ENCODE measurements at regions not wholly inside any gene's neighbourhood (a gene's known extent, or its start where the extent isn't known, plus 50 kb on each side); places are given as distances from the start of the nearest gene placed in this dataset.
A peak's percentile ranks its signal among the peaks of the same experiment; 100 is the strongest.

DNA sequence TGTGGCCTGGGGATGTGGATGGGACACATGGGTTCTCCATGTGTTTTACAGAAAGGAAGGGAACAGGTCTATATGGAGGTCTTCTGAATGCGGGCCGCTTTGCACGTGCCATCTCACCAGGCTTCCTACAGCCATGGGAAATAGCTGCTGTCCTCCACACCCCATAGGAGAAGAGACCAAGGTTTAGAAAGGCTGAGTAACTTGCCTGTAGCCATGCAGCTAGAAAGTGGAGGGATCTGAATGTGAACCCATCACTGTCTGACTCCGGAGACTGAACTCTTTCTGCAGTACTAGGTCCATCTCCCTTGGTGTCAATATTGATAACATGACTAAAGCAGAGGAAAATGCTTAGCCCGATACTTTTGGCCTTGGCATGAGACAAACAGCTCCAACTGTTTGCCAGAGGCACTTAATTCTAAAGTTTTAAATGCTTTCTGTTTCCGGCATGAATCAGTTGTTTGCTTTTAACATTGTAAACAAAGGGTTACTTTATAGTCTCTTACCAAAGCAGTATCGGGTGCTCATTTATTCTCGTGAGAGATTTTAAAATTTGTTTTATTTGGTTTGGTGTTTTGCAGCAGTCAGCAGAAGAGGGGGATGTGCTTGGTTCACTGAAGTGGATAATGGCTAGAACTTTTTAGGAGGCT lies 64.8 kb upstream of the LOXL4 start:
- no peak for DNase-seq (ENCODE audit: low read depth)

DNA sequence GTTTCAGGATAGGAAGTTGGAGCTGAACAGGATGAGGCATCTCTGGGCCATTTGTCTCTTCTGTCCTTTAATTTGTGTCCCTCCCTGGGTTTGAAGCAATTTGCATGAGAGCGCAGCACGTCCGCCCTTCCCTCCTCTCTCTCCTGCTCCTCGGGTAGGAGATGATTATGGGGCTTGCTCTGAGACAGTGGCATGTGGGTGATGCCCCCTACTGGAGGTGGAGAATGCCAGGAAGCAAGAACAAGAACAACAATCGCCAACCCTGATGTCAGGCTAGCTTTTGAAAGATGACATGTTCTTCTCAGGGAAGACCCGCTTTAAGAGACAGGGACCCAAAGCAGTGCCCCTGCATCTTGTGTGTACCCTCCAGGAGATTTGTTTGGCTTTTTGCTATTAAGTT lies 63.9 kb upstream of the LOXL4 start:
- no peak for DNase-seq (ENCODE audit: low read depth)

DNA sequence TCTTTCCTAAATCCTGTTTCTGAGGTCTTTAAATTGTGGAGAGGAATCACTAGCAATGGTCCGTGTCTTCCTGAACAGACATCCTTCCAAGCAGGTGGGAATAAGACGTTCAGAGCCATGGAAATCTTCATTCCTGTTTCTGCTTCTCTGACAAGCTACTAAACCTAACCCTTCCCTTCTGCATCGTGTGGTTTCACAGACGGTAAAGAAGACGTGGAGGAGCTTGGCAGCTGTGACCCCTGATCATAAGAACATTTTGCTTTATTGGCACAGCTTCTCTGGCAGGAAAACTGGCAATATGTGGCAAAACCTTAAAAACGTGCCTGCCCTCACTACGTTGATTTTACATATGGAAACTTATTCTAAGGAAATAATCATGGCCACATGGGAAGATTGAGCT lies 63.0 kb upstream of the LOXL4 start:
- no peak for DNase-seq (ENCODE audit: low read depth)

DNA sequence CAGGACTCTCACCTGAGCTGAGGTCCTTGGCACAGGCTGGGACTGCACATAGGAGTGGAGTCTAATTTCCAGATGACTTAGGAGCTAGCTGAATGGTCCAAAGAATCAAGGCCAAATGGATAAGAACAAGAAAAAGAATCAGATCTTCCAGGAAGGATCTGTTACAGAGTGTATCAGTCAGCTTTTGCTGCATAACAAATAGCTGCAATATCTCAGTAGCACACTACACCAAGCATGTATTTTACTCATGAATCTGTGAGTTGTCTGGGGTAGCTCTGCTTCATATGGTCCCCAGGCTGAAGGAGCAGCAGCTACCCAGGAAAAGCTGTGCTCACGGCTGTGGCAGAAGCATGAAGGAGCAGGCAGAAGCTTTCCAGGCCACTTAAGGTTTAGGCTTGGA lies 60.6 kb upstream of the LOXL4 start:
- no peak for DNase-seq (ENCODE audit: low read depth)

DNA sequence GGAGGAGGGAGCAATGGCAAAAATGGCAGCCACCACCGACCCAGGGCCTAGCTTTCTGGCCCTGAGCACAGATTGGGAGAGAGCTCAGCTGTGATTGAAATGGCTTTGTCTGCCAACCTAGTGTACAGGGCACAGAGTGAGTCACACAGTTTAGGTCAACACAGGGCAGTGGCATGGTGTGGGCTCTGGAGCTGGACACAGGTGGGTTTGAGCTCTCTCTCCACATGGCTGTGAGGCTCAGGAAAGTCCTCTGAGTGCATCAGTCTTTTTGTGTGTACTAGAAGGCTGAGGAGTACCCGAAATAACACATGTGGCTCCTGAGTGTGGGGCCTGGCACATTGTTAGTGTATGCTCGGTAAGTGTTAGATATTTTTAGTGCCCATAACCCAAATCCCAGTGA lies 60.2 kb upstream of the LOXL4 start:
- DNase-seq (ENCODE audit: low read depth) = no peak

DNA sequence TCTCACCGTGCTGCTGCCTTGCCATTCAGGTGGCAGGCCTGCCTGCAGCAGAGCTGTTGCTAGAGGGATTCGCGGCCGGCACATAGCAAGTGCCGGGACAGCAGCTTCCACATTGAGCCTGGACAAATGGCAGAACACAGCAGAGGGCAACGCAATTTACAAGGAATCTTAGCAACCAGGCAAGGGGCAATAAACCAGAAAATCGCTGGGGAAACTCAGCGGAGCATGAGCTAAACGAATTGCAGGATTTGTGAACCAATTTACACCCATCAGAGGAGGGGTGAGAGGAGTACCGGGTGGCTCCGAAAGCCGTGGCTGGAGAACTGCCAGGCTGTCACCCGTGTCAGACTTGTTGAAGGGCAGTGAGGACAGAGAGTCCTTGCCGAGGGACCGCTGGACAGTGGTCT lies 58.6 kb upstream of the LOXL4 start:
- DNase-seq (ENCODE audit: low read depth) = no peak

DNA sequence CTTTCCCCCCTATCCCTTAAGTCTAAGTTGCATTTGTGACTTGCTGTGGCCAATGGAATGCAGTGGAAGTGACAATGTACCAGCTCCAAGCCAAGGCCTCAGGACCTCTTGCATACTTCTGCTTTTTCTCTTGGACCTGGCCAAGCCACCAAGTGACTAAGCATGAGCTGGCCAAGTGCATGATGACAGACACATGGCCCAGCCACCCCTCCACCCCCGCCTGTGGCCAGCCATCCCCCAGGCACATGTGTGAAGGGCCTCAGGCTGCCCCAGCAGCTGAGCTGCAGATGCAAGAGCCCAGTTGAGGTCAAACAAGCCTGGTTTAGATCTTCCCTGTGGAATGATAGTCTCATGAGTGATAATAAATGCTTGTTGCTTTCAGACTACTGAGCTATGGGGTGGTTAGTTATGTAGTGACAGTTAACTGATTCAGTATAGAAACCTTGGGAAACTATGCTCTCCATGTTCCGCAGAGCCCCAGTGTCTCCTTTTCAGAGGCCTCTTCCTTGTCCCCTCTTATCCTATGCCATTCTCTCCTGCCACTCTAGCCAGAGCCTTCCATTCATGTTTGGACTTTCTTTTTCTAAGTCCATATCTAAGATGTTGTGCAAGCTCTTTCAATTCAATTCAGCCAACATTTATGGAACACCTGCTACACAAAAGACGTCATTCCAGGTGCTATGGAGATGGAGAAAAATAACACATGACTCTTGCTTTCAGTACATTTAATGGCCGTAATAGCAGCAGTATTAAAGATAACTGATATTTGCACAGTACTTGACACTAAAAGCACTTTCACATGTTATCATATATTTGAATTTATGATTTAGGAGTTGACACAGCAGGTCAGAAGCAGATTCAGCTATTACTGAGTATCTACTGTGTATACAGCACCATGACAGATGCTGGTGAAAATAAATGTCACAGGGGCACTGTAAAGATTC lies 55.5 kb upstream of the LOXL4 start:
- peak; percentile 92 for DNase-seq (ENCODE audit: low read depth)

DNA sequence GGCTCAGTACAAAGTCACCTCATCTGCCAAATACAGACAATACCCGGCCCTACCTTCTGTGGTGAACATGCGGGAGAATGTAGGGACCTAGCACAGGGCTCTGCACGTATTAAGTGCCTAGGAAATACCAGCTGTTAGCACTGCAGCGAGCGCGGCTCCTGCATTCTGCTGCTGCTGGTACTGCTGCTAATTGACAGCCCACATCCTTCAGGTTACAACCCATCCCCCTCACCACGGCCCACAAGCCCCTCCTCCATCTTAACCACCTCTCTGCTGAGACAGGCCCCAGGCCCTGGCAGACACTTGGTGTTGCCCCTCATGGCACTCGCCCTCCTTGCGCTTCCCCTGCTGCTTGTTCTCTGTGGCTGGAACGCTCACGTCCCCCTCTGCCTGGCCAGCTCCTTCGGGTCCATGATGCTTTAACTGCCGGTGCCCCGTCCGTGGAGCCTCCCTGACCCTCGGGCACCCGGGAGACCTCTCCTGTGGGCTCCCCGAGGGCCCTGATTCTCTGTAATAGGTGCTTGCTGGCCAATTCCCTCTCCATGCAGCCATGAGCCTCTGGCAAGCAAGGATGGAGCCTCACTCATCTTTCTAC lies 53.3 kb upstream of the LOXL4 start:
- no peak for DNase-seq (ENCODE audit: low read depth)

DNA sequence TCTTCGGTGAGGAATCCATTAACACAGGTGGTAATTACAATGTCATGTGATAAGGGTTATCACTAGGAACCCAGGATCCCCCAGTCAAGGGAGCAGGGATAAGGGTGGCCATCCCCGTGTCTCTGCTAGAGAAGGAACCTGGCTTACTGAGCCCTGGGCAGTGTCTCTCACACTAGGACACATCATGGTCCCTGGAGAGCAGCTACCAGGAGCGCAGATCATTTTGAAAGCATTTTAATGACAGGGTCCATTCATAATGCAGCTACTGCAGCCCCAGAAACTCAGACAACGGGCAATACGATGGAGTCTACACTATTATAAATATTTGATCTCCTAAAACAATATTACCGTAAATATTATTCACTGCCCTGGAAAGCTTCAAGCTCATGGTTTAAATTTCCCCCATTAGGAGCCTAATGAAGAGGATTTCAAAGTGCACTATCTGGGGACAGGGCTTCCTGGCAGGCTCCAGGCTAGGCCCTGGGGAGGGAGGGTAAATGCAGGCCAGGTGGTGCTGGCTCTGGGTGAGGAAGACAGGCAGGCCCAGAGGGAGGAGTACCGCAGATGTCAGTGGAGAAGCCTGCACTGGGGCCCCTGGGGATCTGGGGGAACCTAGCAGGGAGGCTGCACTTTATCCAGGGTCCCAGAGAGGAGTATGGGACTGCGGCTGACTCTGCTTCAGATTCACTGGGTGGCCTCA lies 52.6 kb upstream of the LOXL4 start:
- DNase-seq (ENCODE audit: low read depth) = no peak

DNA sequence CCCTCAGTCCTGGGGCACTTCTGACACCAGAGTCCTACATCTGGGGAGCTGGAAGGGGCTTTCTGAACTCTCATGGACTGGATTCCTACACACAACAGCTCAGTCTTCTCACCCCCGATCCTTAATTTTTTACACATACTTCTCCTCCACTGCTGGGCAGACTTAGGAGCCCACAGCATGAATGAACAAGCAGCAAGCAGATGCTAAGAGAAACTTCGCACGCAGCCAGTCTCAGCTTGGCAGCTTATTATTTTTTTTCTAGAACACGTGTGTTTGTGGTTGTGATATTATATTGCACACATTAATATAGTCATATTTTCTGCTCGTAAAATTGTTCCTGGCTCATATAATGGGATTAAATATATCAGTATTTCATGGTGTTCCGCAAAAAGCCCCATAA lies 50.9 kb upstream of the LOXL4 start:
- DNase-seq (ENCODE audit: low read depth) = no peak

Data from GM04503 (cell line).